Ovary (tissue), 3 donors: ENCODE measurements at regions not wholly inside any gene's neighbourhood (a gene's known extent, or its start where the extent isn't known, plus 50 kb on each side); places are given as distances from the start of the nearest gene placed in this dataset.

ENCODE experiments used
- CTCF ChIP-seq, 3 donors: fragments of 450-650 bp in 2 of 3; fragments of 200-600 bp in 1 of 3; IDR thresholded peaks; one replicate each; pipeline versions ENCODE4 v1.5.1 to v1.8.0; 2016 to 2022; ENCODE audit warnings: antibody characterized with exemption in 3 of 3, mild to moderate bottlenecking in 1 of 3
- EP300 ChIP-seq: sonication (generic); formaldehyde crosslinking; IDR thresholded peaks from one replicate; pipeline ENCODE4 v1.6.1; 2017; ENCODE audit warnings: antibody characterized with exemption
- POLR2A ChIP-seq: fragments of 450-650 bp; IDR thresholded peaks from one replicate; pipeline ENCODE4 v1.6.1; 2017; ENCODE audit warnings: antibody characterized with exemption, mild to moderate bottlenecking, moderate library complexity
- donor health status: DM: no; HTN: no; CAD: no.

GRCh38 chr22:22180738-22181285, 63.8 kb upstream of the VPREB1 start:
- TF ChIP-seq POLR2A (no peak), CTCF (IDR thresholded peaks at IDR 0.05) (no peak), EP300 (no peak)
